ENCODE measurements at regions not wholly inside any gene's neighbourhood (a gene's known extent, or its start where the extent isn't known, plus 50 kb on each side); places are given as distances from the start of the nearest gene placed in this dataset.

- TF ChIP-seq, protein P1, sequence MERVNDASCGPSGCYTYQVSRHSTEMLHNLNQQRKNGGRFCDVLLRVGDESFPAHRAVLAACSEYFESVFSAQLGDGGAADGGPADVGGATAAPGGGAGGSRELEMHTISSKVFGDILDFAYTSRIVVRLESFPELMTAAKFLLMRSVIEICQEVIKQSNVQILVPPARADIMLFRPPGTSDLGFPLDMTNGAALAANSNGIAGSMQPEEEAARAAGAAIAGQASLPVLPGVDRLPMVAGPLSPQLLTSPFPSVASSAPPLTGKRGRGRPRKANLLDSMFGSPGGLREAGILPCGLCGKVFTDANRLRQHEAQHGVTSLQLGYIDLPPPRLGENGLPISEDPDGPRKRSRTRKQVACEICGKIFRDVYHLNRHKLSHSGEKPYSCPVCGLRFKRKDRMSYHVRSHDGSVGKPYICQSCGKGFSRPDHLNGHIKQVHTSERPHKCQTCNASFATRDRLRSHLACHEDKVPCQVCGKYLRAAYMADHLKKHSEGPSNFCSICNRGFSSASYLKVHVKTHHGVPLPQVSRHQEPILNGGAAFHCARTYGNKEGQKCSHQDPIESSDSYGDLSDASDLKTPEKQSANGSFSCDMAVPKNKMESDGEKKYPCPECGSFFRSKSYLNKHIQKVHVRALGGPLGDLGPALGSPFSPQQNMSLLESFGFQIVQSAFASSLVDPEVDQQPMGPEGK (CRISPR knock-in tag; IDR thresholded peaks at IDR 0.05; ENCODE audit: borderline replicate concordance): no peak
- TF ChIP-seq, protein P2, sequence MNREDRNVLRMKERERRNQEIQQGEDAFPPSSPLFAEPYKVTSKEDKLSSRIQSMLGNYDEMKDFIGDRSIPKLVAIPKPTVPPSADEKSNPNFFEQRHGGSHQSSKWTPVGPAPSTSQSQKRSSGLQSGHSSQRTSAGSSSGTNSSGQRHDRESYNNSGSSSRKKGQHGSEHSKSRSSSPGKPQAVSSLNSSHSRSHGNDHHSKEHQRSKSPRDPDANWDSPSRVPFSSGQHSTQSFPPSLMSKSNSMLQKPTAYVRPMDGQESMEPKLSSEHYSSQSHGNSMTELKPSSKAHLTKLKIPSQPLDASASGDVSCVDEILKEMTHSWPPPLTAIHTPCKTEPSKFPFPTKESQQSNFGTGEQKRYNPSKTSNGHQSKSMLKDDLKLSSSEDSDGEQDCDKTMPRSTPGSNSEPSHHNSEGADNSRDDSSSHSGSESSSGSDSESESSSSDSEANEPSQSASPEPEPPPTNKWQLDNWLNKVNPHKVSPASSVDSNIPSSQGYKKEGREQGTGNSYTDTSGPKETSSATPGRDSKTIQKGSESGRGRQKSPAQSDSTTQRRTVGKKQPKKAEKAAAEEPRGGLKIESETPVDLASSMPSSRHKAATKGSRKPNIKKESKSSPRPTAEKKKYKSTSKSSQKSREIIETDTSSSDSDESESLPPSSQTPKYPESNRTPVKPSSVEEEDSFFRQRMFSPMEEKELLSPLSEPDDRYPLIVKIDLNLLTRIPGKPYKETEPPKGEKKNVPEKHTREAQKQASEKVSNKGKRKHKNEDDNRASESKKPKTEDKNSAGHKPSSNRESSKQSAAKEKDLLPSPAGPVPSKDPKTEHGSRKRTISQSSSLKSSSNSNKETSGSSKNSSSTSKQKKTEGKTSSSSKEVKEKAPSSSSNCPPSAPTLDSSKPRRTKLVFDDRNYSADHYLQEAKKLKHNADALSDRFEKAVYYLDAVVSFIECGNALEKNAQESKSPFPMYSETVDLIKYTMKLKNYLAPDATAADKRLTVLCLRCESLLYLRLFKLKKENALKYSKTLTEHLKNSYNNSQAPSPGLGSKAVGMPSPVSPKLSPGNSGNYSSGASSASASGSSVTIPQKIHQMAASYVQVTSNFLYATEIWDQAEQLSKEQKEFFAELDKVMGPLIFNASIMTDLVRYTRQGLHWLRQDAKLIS (CRISPR knock-in tag; IDR thresholded peaks at IDR 0.05): no peak
- no peak for TF ChIP-seq POLR2A (conservative IDR thresholded peaks at IDR 0.05)
- no peak for TF ChIP-seq EZH2 (IDR thresholded peaks at IDR 0.05; ENCODE audit: borderline replicate concordance, low read depth, low read length)
- TF ChIP-seq, protein P3, sequence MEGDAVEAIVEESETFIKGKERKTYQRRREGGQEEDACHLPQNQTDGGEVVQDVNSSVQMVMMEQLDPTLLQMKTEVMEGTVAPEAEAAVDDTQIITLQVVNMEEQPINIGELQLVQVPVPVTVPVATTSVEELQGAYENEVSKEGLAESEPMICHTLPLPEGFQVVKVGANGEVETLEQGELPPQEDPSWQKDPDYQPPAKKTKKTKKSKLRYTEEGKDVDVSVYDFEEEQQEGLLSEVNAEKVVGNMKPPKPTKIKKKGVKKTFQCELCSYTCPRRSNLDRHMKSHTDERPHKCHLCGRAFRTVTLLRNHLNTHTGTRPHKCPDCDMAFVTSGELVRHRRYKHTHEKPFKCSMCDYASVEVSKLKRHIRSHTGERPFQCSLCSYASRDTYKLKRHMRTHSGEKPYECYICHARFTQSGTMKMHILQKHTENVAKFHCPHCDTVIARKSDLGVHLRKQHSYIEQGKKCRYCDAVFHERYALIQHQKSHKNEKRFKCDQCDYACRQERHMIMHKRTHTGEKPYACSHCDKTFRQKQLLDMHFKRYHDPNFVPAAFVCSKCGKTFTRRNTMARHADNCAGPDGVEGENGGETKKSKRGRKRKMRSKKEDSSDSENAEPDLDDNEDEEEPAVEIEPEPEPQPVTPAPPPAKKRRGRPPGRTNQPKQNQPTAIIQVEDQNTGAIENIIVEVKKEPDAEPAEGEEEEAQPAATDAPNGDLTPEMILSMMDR (IDR thresholded peaks at IDR 0.05 in 2 of 3, conservative IDR thresholded peaks at IDR 0.05 in 1 of 3; ENCODE audit: insufficient read depth in 2 of 3, low read depth in 1 of 3, low read length in 3 of 3): no peak
- TF ChIP-seq KDM4B (IDR thresholded peaks at IDR 0.05; ENCODE audit: borderline replicate concordance in 2 of 2, low read depth in 1 of 2): no peak
- TF ChIP-seq TBP (optimal IDR thresholded peaks at IDR 0.05; ENCODE audit: low read depth, low read length): no peak
- TF ChIP-seq ZNF431 (CRISPR knock-in tag; IDR thresholded peaks at IDR 0.05): no peak
- TF ChIP-seq, protein P4, sequence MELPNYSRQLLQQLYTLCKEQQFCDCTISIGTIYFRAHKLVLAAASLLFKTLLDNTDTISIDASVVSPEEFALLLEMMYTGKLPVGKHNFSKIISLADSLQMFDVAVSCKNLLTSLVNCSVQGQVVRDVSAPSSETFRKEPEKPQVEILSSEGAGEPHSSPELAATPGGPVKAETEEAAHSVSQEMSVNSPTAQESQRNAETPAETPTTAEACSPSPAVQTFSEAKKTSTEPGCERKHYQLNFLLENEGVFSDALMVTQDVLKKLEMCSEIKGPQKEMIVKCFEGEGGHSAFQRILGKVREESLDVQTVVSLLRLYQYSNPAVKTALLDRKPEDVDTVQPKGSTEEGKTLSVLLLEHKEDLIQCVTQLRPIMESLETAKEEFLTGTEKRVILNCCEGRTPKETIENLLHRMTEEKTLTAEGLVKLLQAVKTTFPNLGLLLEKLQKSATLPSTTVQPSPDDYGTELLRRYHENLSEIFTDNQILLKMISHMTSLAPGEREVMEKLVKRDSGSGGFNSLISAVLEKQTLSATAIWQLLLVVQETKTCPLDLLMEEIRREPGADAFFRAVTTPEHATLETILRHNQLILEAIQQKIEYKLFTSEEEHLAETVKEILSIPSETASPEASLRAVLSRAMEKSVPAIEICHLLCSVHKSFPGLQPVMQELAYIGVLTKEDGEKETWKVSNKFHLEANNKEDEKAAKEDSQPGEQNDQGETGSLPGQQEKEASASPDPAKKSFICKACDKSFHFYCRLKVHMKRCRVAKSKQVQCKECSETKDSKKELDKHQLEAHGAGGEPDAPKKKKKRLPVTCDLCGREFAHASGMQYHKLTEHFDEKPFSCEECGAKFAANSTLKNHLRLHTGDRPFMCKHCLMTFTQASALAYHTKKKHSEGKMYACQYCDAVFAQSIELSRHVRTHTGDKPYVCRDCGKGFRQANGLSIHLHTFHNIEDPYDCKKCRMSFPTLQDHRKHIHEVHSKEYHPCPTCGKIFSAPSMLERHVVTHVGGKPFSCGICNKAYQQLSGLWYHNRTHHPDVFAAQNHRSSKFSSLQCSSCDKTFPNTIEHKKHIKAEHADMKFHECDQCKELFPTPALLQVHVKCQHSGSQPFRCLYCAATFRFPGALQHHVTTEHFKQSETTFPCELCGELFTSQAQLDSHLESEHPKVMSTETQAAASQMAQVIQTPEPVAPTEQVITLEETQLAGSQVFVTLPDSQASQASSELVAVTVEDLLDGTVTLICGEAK (IDR thresholded peaks at IDR 0.05): no peak
- TF ChIP-seq, protein P4 (CRISPR knock-in tag; IDR thresholded peaks at IDR 0.05): no peak
Measured at GRCh38 chr1:194618101-194618500, 1431.7 kb upstream of the B3GALT2 start.

All from K562 (cell line).